Neural cell (in vitro differentiated cells): ENCODE measurements at regions not wholly inside any gene's neighbourhood (a gene's known extent, or its start where the extent isn't known, plus 50 kb on each side); places are given as distances from the start of the nearest gene placed in this dataset.

Source experiments
- H2AFZ ChIP-seq: fragments of 200-600, 300-800 bp; sonication (generic), shearing (Covaris generic); 2 replicates; pipeline ENCODE4 v1.6.0; 2014; ENCODE audit warnings: low read depth, mild to moderate bottlenecking, antibody characterized with exemption, low read length, moderate library complexity
- H3F3A ChIP-seq: fragments of 200-600 bp; shearing (Covaris generic); 2 replicates; pipeline ENCODE4 v1.6.1; 2016; ENCODE audit warnings: mild to moderate bottlenecking, moderate library complexity, mixed read lengths, antibody characterized with exemption, low read length; ENCODE audit not compliant: insufficient read depth, poor library complexity, severe bottlenecking
- H3K27ac ChIP-seq: fragments of 200-600, 300-800 bp; sonication (generic), shearing (Covaris generic); 2 replicates; pipeline ENCODE4 v1.5.1; 2014; ENCODE audit warnings: mild to moderate bottlenecking, low read length, moderate library complexity
- H3K27me3 ChIP-seq: fragments of 300-800, 200-600 bp; sonication (generic), shearing (Covaris generic); 2 replicates; pipeline ENCODE4 v1.6.0; 2014; ENCODE audit warnings: mild to moderate bottlenecking, low read depth, low read length, moderate library complexity; ENCODE audit not compliant: insufficient read depth
- H3K36me3 ChIP-seq: fragments of 300-800, 200-600 bp; sonication (generic), shearing (Covaris generic); 2 replicates; pipeline ENCODE4 v1.5.1; 2014; ENCODE audit warnings: mild to moderate bottlenecking, antibody characterized with exemption, low read length, moderate library complexity; ENCODE audit not compliant: insufficient read depth
- H3K4me2 ChIP-seq: fragments of 300-800, 200-600 bp; sonication (generic), shearing (Covaris generic); 2 replicates; pipeline ENCODE4 v1.6.0; 2014; ENCODE audit warnings: mild to moderate bottlenecking, low read length
- H3K4me3 ChIP-seq: fragments of 300-800, 200-600 bp; sonication (generic), shearing (Covaris generic); 2 replicates; pipeline ENCODE4 v1.5.1; 2014; ENCODE audit warnings: mild to moderate bottlenecking, low read length, moderate library complexity
- H3K79me2 ChIP-seq: fragments of 200-600 bp; shearing (Covaris generic); replicated peaks from 2 replicates; pipeline ENCODE4 v1.6.0; 2014; ENCODE audit warnings: mild to moderate bottlenecking, low read length, moderate library complexity; ENCODE audit not compliant: insufficient read depth
- H3K9ac ChIP-seq: fragments of 300-800, 200-600 bp; sonication (generic), shearing (Covaris generic); 2 replicates; pipeline ENCODE4 v1.6.1; 2016; ENCODE audit warnings: mild to moderate bottlenecking, low read length, mixed read lengths
- H3K9me2 ChIP-seq: fragments of 200-600 bp; shearing (Covaris generic); 2 replicates; pipeline ENCODE4 v1.6.1; 2016; ENCODE audit warnings: mild to moderate bottlenecking, low read length, mixed read lengths; ENCODE audit not compliant: insufficient read depth
- H3K9me3 ChIP-seq: fragments of 200-600, 300-800 bp; sonication (generic), shearing (Covaris generic); 2 replicates; pipeline ENCODE4 v1.6.1; 2016; ENCODE audit warnings: mild to moderate bottlenecking, mixed run types, low read length, moderate library complexity, mixed read lengths
- H4K20me1 ChIP-seq: fragments of 200-600 bp; shearing (Covaris generic); 2 replicates; pipeline ENCODE4 v1.6.1; 2016; ENCODE audit warnings: mild to moderate bottlenecking, mixed run types; ENCODE audit not compliant: insufficient read depth
- CTCF ChIP-seq: fragments of 450-650 bp; IDR thresholded peaks from 2 replicates; pipeline ENCODE4 v1.5.1; 2014; ENCODE audit warnings: antibody characterized with exemption, mild to moderate bottlenecking, moderate library complexity; ENCODE audit not compliant: poor library complexity, severe bottlenecking
- EP300 ChIP-seq: fragments of 450-650 bp; conservative IDR thresholded peaks from 2 replicates; pipeline ENCODE4 v1.6.1; 2014; ENCODE audit warnings: antibody characterized with exemption, mild to moderate bottlenecking, moderate library complexity; ENCODE audit not compliant: poor library complexity, severe bottlenecking
- EZH2 ChIP-seq: fragments of 200-600, 300-800 bp; shearing (Covaris generic), sonication (generic); IDR thresholded peaks from 2 replicates; pipeline ENCODE4 v1.6.1; 2014; ENCODE audit warnings: antibody characterized with exemption, low read length, borderline replicate concordance, mild to moderate bottlenecking; ENCODE audit not compliant: insufficient read depth, poor library complexity, severe bottlenecking
- MXI1 ChIP-seq: fragments of 450-650 bp; conservative IDR thresholded peaks from 2 replicates; pipeline ENCODE4 v1.6.1; 2014; ENCODE audit warnings: antibody characterized with exemption, mild to moderate bottlenecking; ENCODE audit not compliant: poor library complexity, severe bottlenecking
- POLR2AphosphoS5 ChIP-seq: IDR thresholded peaks from 2 replicates; pipeline ENCODE4 v1.6.1; 2012
- RAD21 ChIP-seq: fragments of 450-650 bp; conservative IDR thresholded peaks from 2 replicates; pipeline ENCODE4 v1.6.1; 2014; ENCODE audit warnings: antibody characterized with exemption, mild to moderate bottlenecking, moderate library complexity
- REST ChIP-seq: IDR thresholded peaks from 2 replicates; pipeline ENCODE4 v1.6.1; 2012; ENCODE audit warnings: borderline replicate concordance
- SMC3 ChIP-seq: fragments of 450-650 bp; conservative IDR thresholded peaks from 2 replicates; pipeline ENCODE4 v1.6.1; 2014; ENCODE audit warnings: antibody characterized with exemption, mild to moderate bottlenecking, moderate library complexity; ENCODE audit not compliant: poor library complexity
- TAF1 ChIP-seq: IDR thresholded peaks from 2 replicates; pipeline ENCODE4 v1.6.1; 2012; ENCODE audit warnings: low read depth

GRCh38 chr9:115230924-115231515 lies 113.1 kb upstream of the TNC start:
- Histone ChIP-seq H3K27me3 (no peaks in the 10 kb centered on the region), H3F3A (no peaks in the 10 kb centered on the region), H3K9me3 (no peaks in the 10 kb centered on the region), H3K27ac (no peak overlapping the region), H3K9ac (no peak overlapping the region), H3K4me2 (no peak overlapping the region), H2AFZ (no peak overlapping the region), H3K9me2 (no peaks in the 10 kb centered on the region), H3K79me2 (no peaks in the 10 kb centered on the region), H4K20me1 (no peaks in the 10 kb centered on the region), H3K4me3 (no peak overlapping the region), H3K36me3 (no peaks in the 10 kb centered on the region)
- TF ChIP-seq MXI1 (no peak), POLR2AphosphoS5 (no peak), CTCF (no peak), RAD21 (no peak), TAF1 (no peak), EZH2 (no peak), EP300 (no peak), REST (no peak), SMC3 (no peak)

GRCh38 chr9:115232181-115232774 lies 114.3 kb upstream of the TNC start:
- no peak overlapping the region for H3K9ac ChIP-seq
- H3F3A ChIP-seq, result no peaks in the 10 kb centered on the region
- H3K9me3 ChIP-seq, result no peaks in the 10 kb centered on the region
- no peak overlapping the region for H3K4me2 ChIP-seq
- H2AFZ ChIP-seq, result no peak overlapping the region
- H4K20me1 ChIP-seq, result no peaks in the 10 kb centered on the region
- no peaks in the 10 kb centered on the region for H3K27me3 ChIP-seq
- no peak overlapping the region for H3K4me3 ChIP-seq
- no peaks in the 10 kb centered on the region for H3K79me2 ChIP-seq
- H3K9me2 ChIP-seq, result no peaks in the 10 kb centered on the region
- TF ChIP-seq CTCF (no peak), SMC3 (no peak), MXI1 (no peak), RAD21 (no peak), TAF1 (no peak), POLR2AphosphoS5 (no peak), EP300 (no peak), EZH2 (no peak), REST (no peak)
- H3K27ac ChIP-seq, result no peak overlapping the region
- no peaks in the 10 kb centered on the region for H3K36me3 ChIP-seq
